GM12891 (cell line): ENCODE measurements at regions not wholly inside any gene's neighbourhood (a gene's known extent, or its start where the extent isn't known, plus 50 kb on each side); places are given as distances from the start of the nearest gene placed in this dataset.

Source experiments
- DNase-seq: peaks from one replicate; pipeline ENCODE4 v3.0.0; 2011; ENCODE audit warnings: low spot score; ENCODE audit not compliant: insufficient read length
- FAIRE-seq: peaks from 2 replicates; lab custom pipeline; 2011; peaks lifted over from hg19 to GRCh38; lab: Jason Lieb, UNC
- PAX5 ChIP-seq: IDR thresholded peaks from 2 replicates; pipeline ENCODE4 v1.6.1; 2011; ENCODE audit warnings: low read length, moderate library complexity, mild to moderate bottlenecking; ENCODE audit not compliant: insufficient read depth, severe bottlenecking
- POLR2A ChIP-seq: IDR thresholded peaks from 2 replicates; pipeline ENCODE4 v1.6.1; 2011; ENCODE audit warnings: low read depth, low read length, control low read depth
- POLR2AphosphoS5 ChIP-seq: IDR thresholded peaks from 2 replicates; pipeline ENCODE4 v1.6.1; 2011; ENCODE audit warnings: low read depth, low read length, control low read depth
- POU2F2 ChIP-seq: IDR thresholded peaks from 2 replicates; pipeline ENCODE4 v1.6.1; 2011; ENCODE audit warnings: low read depth, mild to moderate bottlenecking, control low read depth, low read length, moderate library complexity
- SPI1 ChIP-seq: IDR thresholded peaks from 2 replicates; pipeline ENCODE4 v1.6.1; 2011; ENCODE audit warnings: low read depth, low read length, control low read depth
- TAF1 ChIP-seq: IDR thresholded peaks from 2 replicates; pipeline ENCODE4 v1.6.1; 2011; ENCODE audit warnings: low read depth, low read length, control low read depth

DNA sequence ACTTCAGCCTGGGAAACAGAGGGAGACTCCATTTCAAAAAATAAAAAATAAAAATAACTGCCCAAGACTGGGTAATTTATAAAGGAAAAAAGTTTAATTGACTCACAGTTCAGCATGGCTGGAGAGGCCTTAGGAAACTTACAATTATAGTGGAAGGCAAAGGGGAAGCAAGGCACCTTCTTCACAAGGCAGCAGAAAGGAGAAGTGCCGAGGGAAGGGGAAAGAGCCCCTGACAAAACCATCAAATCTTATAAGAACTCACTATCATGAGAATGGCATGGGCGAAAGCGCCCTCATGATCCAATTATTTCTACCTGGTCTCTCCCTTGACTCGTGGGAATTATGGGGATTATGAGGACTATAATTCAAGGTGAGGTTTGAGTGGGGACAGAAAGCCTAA is 95.5 kb upstream of the LGSN start:
- no peak for DNase-seq
- TF ChIP-seq POLR2A (no peak), POLR2AphosphoS5 (no peak), SPI1 (no peak), POU2F2 (no peak), TAF1 (no peak), PAX5 (no peak)
- FAIRE-seq = no peak

- FAIRE-seq = no peak
- TF ChIP-seq POLR2A = no peak
- no peak for DNase-seq
These were observed 99.0 kb upstream of the LGSN start for GRCh38 chr6:63418741-63419140.

GRCh38 chr6:63424636-63425035 is 104.9 kb upstream of the LGSN start:
- no peak for TF ChIP-seq SPI1
- TF ChIP-seq TAF1 = no peak
- no peak for TF ChIP-seq POU2F2
- no peak for TF ChIP-seq POLR2AphosphoS5
- TF ChIP-seq PAX5 = no peak
- TF ChIP-seq POLR2A = no peak
- no peak for DNase-seq
- FAIRE-seq = no peak

DNA sequence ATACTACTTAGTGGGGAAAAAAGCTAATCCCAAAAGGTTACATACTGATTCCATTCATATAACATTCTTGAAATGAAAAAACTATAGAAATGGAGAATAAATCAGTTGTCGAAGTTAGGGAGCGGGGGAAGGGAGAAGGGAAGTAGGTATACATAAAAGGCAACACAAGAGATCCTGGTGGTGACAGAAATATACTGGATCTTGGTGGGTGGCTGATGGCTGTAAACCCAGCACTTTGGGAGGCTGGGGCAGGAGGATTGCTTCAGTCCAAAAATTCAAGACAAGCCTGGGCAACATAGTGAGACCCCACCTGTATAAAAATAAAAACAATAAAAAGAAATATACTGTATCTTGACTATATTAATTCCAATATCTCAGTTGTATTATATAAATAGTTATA is 105.7 kb upstream of the LGSN start:
- DNase-seq = no peak
- TF ChIP-seq SPI1 (no peak), PAX5 (no peak)
- FAIRE-seq = no peak

- FAIRE-seq = no peak
- TF ChIP-seq PAX5 (no peak), POLR2AphosphoS5 (no peak), POLR2A (no peak), SPI1 (no peak), POU2F2 (no peak), TAF1 (no peak)
- no peak for DNase-seq
These were observed 107.1 kb upstream of the LGSN start for GRCh38 chr6:63426844-63427243.

DNA sequence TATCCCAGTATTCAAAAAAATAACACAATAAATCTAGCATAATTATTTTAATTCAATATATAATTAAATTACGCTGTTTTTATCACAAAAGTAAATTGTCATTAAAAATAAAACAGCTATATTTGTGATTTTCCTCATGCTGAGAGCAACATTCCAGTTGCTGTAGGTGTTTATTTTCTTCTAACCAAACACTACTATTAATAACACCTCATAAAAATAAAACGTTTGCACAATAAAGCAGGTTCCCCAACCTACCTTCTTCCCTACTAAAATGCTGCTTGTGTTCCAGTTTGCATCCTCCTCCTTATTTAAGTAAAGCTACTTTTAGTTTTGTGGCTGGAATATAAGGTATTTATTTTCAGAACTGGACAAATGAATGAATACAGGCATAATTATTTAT is 108.2 kb upstream of the LGSN start:
- no peak for DNase-seq
- TF ChIP-seq TAF1 (no peak), PAX5 (no peak), POU2F2 (no peak), POLR2A (no peak), SPI1 (no peak), POLR2AphosphoS5 (no peak)
- no peak for FAIRE-seq

DNA sequence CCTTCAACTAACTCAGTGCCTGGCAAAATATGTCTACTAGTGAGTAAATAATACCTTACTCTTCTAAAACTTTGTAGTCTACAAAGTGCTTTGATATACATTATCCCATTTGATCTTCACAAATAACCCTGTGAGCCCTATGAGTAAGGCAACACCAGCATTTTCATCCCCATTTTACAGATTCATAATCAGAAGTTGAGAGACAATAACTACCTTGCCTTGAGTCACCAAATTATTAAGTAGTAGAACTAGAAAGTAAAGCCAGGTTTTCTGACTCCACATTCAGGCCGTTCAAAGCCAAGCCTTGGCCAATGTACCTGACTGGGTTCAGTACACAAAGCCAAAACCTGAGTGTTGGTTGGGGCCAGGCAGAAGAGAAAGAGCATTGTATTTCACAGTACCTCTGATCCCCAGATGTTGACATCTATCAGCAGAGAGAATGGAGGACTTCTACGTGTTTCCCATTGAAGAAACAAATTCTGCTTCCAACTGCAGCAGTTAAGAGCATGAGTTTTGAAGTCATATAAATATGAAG is 111.3 kb upstream of the LGSN start:
- TF ChIP-seq SPI1 = no peak
- TF ChIP-seq TAF1 = no peak
- no peak for TF ChIP-seq POLR2A
- no peak for TF ChIP-seq POU2F2
- no peak for TF ChIP-seq PAX5
- no peak for TF ChIP-seq POLR2AphosphoS5
- DNase-seq (no peak), FAIRE-seq (no peak)

DNA sequence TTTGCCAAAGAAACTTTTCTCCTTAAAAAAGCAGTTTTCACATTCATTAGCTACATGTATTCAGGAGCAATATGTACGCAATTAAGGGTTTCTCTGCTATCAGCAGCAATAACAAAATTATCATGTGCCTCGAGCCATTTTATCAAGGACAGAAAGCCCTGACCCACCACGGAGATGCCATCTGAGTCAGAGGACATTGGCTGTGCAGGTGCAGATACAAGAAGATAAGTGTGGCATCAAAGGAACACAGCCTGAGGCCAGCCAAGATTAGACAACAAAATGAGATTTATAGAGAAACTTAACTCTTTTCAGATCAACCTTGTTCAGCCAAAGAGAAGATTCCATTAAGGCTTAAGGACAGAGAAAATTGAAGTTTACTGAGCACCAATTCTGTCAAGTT is 115.2 kb upstream of the LGSN start:
- DNase-seq = no peak
- no peak for FAIRE-seq
- TF ChIP-seq POLR2A (no peak), SPI1 (no peak), TAF1 (no peak), POLR2AphosphoS5 (no peak)

- TF ChIP-seq POU2F2 = no peak
- no peak for TF ChIP-seq PAX5
- no peak for TF ChIP-seq POLR2A
- no peak for TF ChIP-seq POLR2AphosphoS5
- no peak for TF ChIP-seq SPI1
- no peak for TF ChIP-seq TAF1
- DNase-seq (no peak), FAIRE-seq (no peak)
These were observed 116.6 kb upstream of the LGSN start for GRCh38 chr6:63436356-63436755.

- FAIRE-seq (no peak), DNase-seq (no peak)
- no peak for TF ChIP-seq POLR2A
- TF ChIP-seq SPI1 = no peak
- no peak for TF ChIP-seq POLR2AphosphoS5
These were observed 117.3 kb upstream of the LGSN start for GRCh38 chr6:63437058-63437457.

- FAIRE-seq = no peak
These were observed 120.3 kb upstream of the LGSN start for GRCh38 chr6:63440057-63440456.

More at GRCh38 chr6:63440057-63440456, 120.3 kb upstream of the LGSN start:
- DNase-seq = no peak
- TF ChIP-seq POLR2AphosphoS5 (no peak), POLR2A (no peak), POU2F2 (0 out of 2 replicates have a peak, but pooled peaks have one; percentile 53)
